ENCODE measurements at regions not wholly inside any gene's neighbourhood (a gene's known extent, or its start where the extent isn't known, plus 50 kb on each side); places are given as distances from the start of the nearest gene placed in this dataset.

DNA sequence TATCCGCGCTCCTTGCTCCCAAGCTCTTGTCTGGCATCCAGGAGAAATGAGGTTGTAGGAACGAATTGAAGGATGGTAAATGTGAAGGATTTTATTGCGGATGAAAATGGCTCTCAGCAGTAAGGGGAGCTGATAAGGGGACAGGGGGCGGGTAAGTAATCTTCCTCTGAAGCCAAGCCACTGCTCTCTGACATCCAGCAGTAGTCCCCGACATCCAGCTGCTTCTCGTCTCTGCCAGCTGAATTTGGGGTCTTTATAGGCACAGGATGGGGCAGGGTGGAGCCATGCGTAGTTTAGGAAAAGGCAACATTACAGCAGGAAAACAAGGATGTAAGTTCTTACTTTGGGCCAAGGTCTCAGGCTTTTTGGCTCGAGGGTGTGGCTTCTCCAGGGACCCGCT, 1370.1 kb upstream of the RAG2 start:
- Histone ChIP-seq H3K27ac (replicated peaks) (no peak overlapping the region), H3K9me3 (replicated peaks) (peaks cover 17% of the 10 kb centered on the region), H3K36me3 (no peaks in the 10 kb centered on the region), H3K27me3 (ENCODE audit: low read depth) (no peaks in the 10 kb centered on the region), H3K4me3 (no peak overlapping the region), H3K4me1 (no peaks in the 10 kb centered on the region)
- intact Hi-C loops (cut with micrococcal nuclease) = no loop called here
- TF ChIP-seq, protein P1, sequence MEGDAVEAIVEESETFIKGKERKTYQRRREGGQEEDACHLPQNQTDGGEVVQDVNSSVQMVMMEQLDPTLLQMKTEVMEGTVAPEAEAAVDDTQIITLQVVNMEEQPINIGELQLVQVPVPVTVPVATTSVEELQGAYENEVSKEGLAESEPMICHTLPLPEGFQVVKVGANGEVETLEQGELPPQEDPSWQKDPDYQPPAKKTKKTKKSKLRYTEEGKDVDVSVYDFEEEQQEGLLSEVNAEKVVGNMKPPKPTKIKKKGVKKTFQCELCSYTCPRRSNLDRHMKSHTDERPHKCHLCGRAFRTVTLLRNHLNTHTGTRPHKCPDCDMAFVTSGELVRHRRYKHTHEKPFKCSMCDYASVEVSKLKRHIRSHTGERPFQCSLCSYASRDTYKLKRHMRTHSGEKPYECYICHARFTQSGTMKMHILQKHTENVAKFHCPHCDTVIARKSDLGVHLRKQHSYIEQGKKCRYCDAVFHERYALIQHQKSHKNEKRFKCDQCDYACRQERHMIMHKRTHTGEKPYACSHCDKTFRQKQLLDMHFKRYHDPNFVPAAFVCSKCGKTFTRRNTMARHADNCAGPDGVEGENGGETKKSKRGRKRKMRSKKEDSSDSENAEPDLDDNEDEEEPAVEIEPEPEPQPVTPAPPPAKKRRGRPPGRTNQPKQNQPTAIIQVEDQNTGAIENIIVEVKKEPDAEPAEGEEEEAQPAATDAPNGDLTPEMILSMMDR (IDR thresholded peaks at IDR 0.05; ENCODE audit: borderline replicate concordance) = no peak
- no peak for DNase-seq

DNA sequence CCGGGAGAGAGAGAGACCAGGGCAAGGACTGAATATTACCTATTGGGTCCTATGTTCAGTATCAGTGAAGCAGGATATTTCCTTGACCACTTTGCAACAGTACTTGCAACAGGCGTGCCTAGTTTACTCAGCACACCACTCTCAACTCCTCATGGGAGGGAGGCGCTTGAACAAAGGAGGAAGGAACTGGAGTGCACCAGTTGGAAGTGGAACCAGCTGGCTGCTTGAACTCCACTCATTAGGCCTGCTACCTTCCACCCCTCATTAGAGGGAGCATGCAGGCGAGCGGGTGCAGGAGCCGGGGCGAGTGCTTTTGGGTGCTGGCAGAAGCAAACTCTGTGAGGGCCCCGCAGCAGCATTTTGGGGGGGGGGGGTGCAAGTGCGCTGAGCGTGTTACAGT, 1369.6 kb upstream of the RAG2 start:
- TF ChIP-seq, protein P1 (IDR thresholded peaks at IDR 0.05; ENCODE audit: borderline replicate concordance) = no peak
- H3K4me1 ChIP-seq = no peaks in the 10 kb centered on the region
- no peak overlapping the region for H3K4me3 ChIP-seq
- H3K27ac ChIP-seq (replicated peaks) = no peak overlapping the region
- intact Hi-C loops (cut with micrococcal nuclease) = no loop called here
- H3K27me3 ChIP-seq (ENCODE audit: low read depth) = no peaks in the 10 kb centered on the region
- no peak for DNase-seq
- H3K9me3 ChIP-seq (replicated peaks) = peaks cover 17% of the 10 kb centered on the region
- H3K36me3 ChIP-seq = no peaks in the 10 kb centered on the region

DNA sequence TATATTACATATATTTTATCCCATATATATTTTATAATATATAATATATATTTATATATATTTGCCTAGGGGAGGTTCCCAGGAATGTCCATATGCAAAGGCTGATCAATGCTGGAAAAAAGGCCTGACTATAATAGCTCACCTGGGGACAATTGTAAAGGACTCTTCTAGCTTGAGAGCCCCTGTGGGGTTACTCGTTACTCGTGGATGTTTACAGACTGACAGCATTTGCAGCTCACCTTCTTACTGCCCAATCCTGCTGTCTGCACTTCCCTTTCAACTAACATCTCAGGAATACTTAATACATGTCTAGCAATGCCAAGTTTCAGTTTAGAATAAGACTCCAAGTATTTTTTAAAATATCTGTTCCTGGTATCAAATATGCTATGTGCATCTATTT, 1365.4 kb upstream of the RAG2 start:
- Histone ChIP-seq H3K4me1 (no peaks in the 10 kb centered on the region), H3K27me3 (ENCODE audit: low read depth) (no peaks in the 10 kb centered on the region), H3K4me3 (no peak overlapping the region), H3K27ac (replicated peaks) (no peak overlapping the region), H3K36me3 (no peaks in the 10 kb centered on the region), H3K9me3 (replicated peaks) (peaks cover 18% of the 10 kb centered on the region)
- intact Hi-C loops (cut with micrococcal nuclease) = no loop called here
- no peak for DNase-seq
- TF ChIP-seq, protein P1 (IDR thresholded peaks at IDR 0.05; ENCODE audit: borderline replicate concordance) = no peak

DNA sequence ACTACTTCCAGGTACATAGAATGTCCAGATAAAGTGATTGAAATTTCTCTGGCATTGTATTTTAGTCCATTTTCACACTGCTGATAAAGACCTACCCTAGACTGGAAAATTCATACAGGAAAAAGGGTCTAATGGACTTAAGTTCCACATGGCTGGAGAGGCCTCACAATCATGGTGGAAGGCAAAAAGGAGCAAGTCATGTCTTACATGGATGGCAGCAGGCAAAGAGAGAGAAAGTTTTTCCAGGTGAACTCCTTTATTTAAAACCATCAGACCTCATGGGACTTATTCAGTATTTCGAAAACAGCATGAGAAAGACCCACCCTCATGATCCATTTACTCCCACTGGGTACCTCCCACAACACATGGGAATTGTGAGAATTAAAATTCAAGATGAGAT, 1359.7 kb upstream of the RAG2 start:
- no peak for DNase-seq
- no peaks in the 10 kb centered on the region for H3K27me3 ChIP-seq (ENCODE audit: low read depth)
- intact Hi-C loops (cut with micrococcal nuclease) = no loop called here
- TF ChIP-seq, protein P1 (IDR thresholded peaks at IDR 0.05; ENCODE audit: borderline replicate concordance) = no peak
- H3K27ac ChIP-seq (replicated peaks) = no peak overlapping the region
- no peak overlapping the region for H3K4me3 ChIP-seq
- H3K36me3 ChIP-seq = no peaks in the 10 kb centered on the region
- H3K9me3 ChIP-seq (replicated peaks) = peaks cover 8% of the 10 kb centered on the region
- no peaks in the 10 kb centered on the region for H3K4me1 ChIP-seq

DNA sequence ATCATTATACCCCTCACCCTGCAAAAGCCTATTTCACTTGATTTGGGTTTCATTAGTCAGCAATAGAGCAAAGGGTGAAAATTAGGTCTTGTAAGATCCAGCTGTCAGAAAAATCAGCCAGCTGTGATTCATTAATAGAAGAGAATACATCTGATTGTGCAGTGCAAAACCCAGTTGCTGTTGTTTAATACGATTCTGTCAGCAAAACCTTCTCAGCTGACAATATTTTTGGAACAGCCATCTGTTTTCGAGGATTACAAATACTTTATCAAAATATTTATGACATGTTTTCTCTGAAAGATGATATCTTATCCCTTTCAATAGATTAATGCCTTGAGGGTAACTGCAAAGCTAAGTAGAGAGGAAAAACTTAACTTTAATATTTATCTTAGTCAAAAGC, 1354.0 kb upstream of the RAG2 start:
- H3K4me3 ChIP-seq = no peak overlapping the region
- H3K36me3 ChIP-seq = no peaks in the 10 kb centered on the region
- intact Hi-C loops (cut with micrococcal nuclease) = no loop called here
- no peaks in the 10 kb centered on the region for H3K4me1 ChIP-seq
- no peaks in the 10 kb centered on the region for H3K27me3 ChIP-seq (ENCODE audit: low read depth)
- TF ChIP-seq, protein P1 (IDR thresholded peaks at IDR 0.05; ENCODE audit: borderline replicate concordance) = no peak
- H3K27ac ChIP-seq (replicated peaks) = no peak overlapping the region
- H3K9me3 ChIP-seq (replicated peaks) = no peaks in the 10 kb centered on the region
- DNase-seq = no peak

DNA sequence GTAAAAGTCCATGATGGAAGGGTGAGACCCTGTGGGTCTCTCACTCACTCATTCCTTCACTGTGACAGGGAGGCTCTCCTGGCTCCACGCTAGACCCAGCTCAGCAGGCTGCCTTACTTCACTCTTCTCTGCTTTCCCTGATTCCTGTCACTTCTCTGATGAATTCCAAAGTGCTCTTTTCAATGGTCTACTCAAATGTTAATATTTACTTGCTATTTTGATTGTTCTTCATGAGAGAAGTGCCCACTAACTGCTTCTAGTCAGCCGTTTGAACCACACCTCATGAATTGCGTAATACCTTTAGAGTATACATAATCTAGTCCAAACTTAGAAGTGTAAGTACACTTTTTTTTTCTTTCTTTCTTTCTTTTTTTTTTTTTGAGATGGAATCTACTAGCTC, 1350.2 kb upstream of the RAG2 start:
- intact Hi-C loops (cut with micrococcal nuclease) = no loop called here
- H3K9me3 ChIP-seq (replicated peaks) = peaks cover 30% of the 10 kb centered on the region
- TF ChIP-seq, protein P1 (IDR thresholded peaks at IDR 0.05; ENCODE audit: borderline replicate concordance) = no peak

More for the DNA sequence above, 1350.2 kb upstream of the RAG2 start:
- DNase-seq = no peak
- Histone ChIP-seq H3K4me1 (no peaks in the 10 kb centered on the region), H3K36me3 (no peaks in the 10 kb centered on the region), H3K27ac (replicated peaks) (no peak overlapping the region), H3K27me3 (ENCODE audit: low read depth) (no peaks in the 10 kb centered on the region), H3K4me3 (no peak overlapping the region)

Measured in left ventricle myocardium inferior (tissue), 1 donor.